HG03439 (cell line): ENCODE measurements at regions not wholly inside any gene's neighbourhood (a gene's known extent, or its start where the extent isn't known, plus 50 kb on each side); places are given as distances from the start of the nearest gene placed in this dataset.

Experiments
- ATAC-seq: cut with Tn5 transposase; IDR thresholded peaks from one replicate; pipeline ENCODE4 v1.9.1; 2021; ENCODE audit warnings: mild to moderate bottlenecking, moderate library complexity; ENCODE audit not compliant: unreplicated experiment

DNA sequence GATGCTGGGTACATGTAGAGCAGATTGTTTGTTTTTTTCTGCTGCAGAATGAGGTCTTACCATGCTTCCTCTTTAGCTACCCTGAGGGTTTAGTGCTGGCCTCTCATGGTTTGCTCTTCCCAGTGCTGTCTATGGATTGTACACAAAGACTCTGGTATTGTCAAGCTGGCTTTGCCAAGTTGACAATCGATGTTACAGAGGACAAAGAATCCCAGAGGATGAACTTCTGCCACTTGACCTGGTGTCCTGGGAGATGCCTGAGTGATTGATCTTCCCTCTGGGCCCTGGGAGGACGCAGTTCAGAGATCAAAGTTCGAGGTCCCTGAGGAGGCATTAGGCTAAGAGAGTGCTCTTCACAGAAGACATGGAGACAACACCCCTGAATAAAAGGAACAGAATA lies 865.4 kb downstream of the CCSER2 start:
- no peak for ATAC-seq

DNA sequence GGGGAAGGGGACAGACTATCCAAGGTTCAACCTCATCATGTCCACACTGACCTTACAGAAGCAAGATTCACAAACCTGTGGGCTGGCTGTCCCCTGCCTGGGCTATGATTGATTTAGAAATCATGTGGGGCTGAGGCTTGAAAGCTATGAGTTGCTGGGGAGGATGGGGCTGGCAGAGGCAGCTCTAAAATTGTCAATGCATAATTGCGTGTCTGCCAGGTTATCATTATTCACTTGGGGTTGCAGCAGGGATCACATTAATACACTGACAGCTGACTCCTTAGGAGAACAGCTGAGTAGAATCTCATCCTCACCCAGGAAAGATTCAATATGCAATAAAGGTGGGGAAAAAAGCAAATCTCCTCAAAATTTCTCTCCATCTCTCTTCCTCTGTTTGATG lies 866.3 kb downstream of the CCSER2 start:
- no peak for ATAC-seq

DNA sequence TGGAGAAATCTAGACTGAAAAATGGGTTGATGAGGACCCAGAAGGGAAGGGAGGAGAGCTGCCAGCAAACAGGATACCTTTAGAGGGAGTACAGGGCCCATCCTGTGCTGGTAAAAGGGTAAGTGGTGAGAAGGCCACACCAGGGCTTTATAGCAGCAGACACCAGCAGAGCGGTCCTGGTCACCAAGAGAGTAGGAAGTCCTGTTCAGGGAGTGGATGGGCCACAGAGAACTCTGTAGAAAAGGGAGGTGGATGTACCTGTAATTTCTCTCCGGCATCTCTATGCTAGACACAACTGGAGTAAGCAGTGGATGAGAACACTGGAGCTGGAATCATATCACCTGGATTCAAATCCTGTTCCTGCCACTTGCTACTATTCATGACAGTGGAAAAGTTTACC lies 867.2 kb downstream of the CCSER2 start:
- ATAC-seq, result no peak

DNA sequence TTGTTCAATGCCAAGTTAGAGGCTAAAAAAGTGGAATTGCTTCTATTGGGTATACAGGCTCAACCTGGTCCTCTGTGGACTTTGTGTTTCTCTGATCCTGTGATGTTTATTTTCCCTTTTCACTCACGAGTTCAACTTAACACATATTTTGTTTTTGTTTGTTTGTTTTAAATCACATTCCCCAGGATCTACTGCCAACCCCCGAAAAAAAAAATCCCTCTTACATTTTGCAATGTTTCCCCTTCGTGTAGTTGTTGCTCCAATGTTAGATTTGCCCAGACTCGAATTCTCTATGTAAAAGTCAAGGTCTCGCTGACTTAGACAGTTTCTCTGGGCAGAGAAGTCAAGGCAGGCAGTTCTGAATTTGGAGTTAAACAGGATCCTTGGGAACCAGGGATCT lies 876.4 kb downstream of the CCSER2 start:
- ATAC-seq, result no peak

DNA sequence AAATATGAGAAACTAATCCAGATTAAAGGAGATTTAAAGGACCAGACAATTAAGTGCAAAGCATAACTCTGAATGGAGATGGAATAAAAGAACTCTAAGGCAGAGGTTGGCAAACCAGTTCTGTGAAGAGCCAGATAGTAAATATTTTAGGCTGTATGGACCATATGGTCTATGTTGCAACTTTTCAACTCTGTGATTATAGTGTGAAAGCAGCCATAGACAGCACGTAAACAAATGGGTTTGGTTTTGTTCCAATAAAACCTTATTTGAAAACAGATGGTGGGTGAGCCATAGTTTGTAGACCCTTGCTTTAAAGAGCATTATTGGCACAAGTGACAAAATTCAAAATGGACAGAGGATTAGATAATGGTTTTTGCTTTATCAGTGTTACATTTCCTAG lies 884.1 kb downstream of the CCSER2 start:
- no peak for ATAC-seq

DNA sequence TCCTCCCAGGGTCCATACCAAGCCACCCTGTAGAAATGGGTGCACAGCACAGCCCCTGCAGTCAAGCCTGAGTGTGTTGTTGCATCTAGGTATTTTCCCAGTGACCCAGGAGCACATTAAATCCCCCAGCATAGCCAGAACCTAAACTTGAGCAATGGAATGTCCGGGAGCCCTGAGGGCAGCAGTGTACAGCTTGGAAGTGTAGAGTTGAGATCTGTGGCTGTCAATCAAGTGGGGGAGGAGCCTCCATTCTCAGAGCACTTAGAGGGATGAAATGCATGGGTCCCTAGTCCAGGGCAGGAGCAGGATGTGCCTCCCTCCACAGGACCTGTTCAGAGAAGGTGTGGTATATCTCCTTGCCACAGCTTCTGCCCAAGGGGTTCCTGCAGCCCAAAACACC lies 885.1 kb downstream of the CCSER2 start:
- no peak for ATAC-seq

DNA sequence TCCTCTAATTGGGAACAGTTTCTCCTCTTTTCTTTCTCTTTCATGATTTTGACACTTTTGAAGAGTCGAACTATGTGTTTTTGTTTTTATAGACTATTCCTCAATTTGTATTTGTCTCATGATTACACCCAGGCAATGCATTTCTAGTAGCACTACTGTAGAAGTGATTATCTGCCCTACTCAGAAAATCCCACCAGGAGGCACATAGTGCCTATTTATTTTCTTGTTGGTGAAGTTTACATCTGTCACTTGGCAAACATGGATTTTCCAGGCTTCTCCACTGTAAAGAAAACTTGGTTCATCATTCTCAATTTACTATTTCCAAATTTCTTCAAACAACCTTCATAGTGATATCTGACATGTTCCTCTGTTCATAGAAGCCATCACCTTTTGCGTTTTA lies 893.9 kb downstream of the CCSER2 start:
- ATAC-seq, result no peak

DNA sequence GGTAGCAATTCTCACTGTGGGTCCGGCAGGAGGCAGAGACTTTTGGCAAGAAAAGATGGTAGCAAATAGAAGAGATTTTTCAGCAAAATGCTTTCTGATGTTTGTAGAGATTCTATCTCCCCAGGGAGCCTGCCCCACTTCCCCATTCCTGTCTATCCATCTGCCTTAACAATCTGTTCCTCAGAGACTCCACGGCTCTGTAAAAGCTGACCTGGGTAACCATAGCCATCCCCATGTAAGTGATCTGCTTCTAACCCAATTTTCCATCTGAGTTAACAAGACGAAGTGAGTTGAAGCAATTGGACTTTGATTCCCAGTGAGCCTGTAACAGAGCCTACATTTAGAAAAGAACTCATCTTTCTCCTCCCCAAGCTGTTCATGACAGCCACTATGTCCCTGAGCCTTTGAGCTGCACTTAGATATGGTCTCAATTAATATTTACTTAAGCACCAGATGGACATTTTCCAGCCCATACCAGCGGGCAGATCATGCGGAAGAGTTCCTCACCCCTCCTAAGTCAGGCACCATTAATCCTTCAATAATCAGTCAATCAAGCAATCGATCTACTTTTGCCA lies 896.1 kb downstream of the CCSER2 start:
- ATAC-seq, result no peak

DNA sequence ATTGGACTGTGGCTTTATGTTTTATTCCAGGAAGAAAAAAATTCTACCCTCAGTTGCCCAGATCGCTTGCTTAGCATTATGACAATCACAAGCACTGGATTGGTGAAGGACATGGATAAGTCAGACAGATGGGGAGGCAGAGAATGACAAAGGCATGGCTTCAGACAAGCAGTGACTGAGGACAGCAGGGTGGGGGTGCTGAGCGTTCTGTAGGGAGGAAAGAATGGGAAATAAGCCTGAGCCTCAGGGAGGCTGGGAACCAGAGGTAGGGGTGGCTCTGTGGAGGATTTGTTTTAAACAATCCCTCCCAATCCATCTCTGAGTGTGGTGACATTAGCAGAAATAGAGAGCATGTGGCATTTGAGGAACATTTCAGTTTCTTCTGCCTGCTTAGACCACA lies 896.9 kb downstream of the CCSER2 start:
- ATAC-seq, result no peak

DNA sequence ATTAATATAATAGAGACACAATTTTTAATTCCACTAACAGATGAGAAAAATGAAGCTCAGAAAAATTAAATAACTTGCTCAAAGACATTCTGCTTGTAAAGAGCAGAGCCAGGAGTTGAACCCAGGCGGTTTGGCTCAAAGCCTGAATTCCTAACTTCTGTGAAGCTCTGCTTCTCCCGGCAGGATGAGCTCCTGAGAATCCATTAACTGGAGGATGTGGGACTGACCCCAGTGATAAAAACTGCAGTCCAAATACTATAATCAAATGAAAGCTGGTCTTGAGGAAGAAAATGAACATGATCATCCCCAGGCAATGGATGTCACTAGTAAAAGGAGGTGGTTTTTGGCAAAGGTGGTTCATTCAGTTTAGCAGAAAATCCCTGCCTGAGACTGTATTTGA lies 898.2 kb downstream of the CCSER2 start:
- no peak for ATAC-seq

DNA sequence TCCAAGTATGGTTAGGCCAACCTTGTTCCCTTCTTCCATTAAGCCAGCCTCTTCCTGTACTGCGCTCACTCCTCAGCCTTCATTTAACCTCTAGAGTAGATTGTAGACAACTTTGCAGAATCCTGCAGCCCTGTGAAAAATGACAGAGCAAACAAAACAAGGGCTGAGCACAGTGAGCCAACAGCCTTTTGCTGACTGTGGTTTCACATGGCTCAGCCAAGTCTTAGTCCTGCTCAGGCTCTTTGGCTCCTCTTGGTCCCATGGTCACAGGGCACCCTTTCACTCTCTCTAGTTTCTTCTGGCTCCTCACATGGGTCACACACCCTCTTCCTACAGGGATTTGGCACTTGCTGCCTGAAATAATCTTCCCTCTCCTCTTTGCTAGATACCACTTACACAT lies 900.3 kb downstream of the CCSER2 start:
- no peak for ATAC-seq

DNA sequence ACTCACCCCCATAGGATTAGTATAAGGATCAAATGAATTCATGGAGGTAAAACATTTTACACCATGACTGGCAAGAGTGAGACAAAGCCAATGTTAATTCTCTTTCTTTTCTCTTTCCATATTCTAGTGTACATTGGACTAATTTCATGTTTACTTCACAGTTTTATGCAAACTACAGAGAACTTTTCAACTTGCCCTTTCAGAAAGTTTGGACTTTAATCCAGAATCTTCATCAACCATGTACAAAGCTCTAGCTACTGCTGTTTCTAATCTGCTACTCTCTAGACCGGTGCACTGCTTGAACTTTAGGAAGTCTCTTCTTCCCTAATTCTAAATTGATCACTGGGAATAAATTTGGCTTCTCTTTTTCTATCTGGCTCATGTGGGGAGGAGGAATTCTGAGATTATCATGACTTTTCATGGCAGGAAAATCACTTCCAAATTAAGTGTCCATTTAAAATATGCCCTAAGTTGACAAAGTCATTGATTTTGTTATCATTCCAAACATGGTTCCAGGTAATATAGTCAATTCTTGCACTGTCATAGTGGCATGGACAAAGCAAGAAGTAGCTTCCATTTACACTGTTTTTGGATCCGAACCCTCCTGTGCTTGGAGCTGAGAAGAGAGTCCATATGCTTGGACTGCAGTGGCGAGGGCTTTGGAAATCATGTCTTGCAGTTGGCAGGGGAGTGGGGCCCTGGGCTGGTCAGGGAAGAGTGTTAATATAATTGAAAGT lies 903.3 kb downstream of the CCSER2 start:
- ATAC-seq, result no peak

DNA sequence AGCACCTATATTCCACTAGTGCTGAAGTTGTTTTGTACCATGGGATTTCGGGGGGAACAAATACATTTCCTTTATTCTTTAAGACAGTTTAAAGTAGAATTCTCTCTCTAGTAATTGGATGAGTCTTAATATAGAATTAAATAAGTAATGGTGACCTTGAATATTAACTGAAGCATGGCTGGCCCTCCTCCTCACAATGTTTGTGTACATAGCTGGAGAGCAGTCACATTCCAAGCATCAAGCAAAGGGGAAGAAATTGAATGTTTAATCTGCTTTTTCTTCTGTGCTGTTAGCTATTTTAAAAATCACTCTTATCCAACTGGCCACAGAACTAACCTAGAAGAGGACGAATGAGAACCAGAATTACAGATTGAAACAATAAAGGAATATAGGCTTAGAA lies 906.9 kb downstream of the CCSER2 start:
- no peak for ATAC-seq

DNA sequence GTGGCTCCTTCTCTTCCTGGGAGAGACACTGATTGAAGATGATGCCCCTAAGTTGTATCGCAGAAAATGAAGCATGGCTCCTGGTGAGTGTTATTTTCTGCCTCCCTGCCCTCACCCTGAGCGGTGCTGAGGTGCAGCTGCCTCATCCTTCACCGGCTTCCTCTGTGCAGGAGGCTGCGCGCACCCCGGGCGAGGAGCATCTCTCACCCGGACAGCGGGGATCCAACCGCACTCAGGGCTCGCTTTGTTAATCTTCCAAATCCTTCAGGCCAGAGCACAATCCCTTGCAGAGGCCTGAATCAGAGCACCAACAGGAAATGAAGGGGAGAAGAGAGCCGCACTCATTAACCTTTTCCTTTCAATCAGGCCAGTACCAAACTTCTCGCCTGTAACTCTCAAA lies 910.3 kb downstream of the CCSER2 start:
- no peak for ATAC-seq

DNA sequence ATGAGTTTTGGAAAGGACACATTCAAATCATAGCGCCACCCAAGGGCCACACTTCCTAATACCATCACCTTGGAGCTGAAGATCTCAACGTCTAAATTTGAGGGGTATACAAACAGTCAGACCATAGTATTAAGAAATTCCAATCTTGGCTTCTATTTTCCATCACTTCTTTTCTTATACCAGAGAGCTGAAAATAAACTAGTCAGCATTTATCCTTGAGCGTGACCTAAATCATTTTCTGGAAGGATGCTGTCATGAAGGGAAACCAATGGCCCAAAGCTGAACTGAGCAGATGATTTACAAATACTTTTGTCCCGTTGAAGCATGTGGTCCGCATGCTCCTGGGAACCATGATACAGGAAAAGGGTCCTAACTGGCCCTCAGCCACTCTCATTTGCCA lies 921.9 kb downstream of the CCSER2 start:
- no peak for ATAC-seq

DNA sequence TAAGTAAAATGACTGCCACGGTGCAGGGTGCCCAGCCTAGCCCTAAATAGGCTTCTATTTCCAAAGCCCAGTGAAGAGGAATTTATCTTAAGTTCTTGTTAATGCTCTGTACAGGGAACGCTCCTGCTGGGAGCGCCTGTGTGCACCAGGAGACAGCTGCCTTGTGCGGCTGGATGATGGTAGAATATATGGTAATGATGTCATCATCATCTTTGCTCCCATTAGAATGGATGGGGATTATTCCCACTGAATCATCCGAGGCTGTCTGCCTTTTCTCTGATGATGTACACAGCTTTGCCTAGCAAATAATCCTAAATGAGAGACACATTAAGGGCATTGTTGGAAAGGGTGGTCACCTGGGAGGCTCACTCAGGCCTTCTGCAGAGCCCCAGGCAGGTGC lies 928.1 kb downstream of the CCSER2 start:
- ATAC-seq, result no peak

DNA sequence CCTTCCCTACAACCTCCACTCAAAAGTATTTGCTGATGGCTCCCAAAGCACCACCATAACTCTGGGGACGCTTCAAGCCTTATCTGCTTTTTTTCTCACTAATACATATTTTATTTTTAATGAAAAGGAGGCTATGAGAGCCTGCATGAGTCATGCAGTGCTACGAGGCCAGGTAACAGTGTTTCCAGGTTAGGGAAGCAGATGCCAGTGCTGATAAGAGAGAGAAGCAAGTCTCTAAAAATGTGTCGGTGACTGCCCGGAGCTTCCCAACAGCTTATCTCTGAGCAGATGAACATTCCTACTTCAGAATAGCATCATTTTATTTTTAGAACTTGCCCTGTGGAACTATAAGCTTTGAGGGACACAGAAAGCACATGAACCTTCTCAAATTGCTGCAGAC lies 931.5 kb downstream of the CCSER2 start:
- ATAC-seq, result no peak

DNA sequence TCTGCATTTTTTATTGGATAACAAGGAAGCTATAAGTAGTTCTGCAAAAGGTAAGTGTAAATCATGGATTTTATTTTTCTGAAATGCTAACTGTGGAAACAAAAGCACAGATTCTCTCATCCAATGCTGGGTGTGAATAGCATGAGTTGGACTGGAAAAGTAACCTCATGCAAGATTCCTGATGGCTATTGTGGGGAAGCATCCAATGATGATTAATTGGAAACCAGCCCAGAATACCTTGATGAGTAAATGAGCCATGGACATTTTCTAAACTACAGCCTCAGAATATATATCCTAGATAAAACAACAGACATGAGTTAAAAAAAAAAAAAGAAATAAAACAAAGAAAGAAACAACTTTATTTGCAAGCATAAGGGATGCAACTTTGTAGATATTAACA lies 934.6 kb downstream of the CCSER2 start:
- ATAC-seq, result no peak

DNA sequence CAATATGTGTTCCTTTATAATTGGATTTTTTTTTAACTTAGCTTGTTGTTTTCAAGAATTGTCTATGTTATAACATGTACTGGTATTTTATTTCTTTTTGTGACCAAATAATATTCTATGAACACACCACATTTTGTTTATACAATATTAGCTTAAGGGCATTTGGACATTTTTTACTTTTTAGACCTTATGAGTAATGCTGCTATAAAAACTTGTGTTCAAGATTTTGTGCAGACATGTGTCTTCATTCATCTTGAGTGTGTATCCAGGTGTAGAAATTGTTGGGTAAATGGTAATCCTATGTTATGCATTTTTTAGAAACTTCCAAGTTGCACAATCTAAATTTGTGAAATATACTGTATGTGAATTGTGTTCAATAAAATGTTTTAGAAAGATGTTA lies 936.7 kb downstream of the CCSER2 start:
- no peak for ATAC-seq

DNA sequence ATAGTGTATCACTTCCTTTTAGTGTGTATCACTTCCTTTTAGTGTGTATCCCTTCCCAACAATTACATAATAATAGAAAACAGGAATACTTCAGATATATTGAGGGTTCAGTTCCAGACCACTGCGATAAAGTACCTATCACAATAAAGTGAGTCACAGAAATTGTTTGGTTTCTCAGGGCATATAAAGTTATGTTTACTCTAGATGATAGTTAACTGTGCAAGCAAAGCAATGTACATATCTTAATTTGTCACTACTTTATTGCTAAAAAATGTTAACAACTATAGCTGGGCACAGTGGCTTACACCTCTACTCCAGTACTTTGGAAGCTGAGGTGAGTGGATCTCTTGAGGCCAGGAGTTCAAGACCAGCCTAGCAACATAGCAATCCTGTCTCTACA lies 938.4 kb downstream of the CCSER2 start:
- ATAC-seq, result no peak

DNA sequence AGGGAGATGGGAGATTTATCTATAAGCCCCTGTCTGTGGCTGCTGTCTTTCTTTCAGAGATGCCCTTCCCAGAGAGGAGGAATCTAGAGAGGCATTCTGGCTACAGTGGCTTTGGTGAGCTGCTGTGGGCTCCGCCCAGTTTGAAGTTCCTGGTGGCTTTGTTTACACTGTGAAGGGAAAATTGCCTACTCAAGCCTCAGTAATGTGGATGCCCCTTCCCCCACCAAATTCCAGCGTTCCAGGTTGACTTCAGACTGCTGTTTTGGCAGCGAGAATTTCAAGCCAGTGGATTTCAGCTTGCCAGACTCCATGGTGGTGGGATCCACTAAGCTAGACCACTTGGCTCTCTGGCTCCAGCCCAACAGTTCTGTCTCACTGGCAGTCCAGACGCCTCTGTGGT lies 951.6 kb downstream of the CCSER2 start:
- no peak for ATAC-seq

DNA sequence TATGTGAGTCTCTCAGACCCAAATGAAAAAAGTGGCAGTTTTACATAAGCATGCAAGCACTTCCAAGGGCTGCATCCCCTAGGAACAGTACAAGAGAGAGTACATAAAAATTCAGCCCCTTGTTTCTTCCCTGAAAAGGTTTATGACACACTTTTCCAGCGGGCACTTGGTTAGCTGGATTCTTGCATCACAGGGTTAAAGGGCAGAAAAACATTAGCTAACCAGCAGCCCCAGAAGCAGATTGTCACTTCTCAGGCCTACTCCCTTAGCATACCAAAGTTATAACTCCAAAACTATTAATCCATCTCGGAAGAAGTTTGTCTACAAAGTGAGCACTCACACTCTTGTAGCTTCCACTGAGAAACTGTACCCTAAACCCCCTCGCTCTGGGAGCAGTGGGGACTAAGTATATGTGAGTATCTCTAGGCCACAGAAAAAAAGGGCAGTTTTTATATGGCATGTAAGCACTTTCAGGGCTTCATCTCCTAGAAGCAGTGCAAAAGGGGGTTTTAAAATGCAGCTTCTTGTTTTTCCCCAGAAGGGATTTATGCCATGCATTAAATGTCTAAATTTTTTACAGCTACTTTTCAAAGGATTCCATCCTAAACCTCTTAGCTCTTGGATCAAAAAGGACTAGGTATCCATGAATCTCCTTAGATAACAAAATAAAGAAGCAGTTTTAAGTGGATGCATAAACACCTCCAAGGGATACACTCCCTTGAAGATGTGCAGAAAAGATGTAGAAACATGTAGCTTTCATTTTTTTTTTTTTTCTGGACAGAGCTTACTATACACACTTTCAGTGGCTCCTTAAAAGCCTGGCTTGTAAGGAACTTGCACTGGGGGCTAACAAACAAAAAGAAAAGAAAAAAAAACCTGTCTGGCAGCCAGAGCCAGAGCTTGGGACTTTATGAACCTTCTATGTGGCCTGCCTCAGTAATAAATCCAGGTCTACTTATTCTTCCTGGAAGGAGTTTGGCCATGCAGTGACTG lies 956.7 kb downstream of the CCSER2 start:
- ATAC-seq, result no peak
